HCEC 1CT (cell line): ENCODE measurements at regions not wholly inside any gene's neighbourhood (a gene's known extent, or its start where the extent isn't known, plus 50 kb on each side); places are given as distances from the start of the nearest gene placed in this dataset.
"Not testable (repeated sequence)": the region's sequence is repeated elsewhere in the genome, so short reads cannot be mapped to it uniquely, and the experiment has no call there.

Experiments used
- DNase-seq: peaks from one replicate; pipeline ENCODE4 v3.0.0-alpha.2; 2017

DNA sequence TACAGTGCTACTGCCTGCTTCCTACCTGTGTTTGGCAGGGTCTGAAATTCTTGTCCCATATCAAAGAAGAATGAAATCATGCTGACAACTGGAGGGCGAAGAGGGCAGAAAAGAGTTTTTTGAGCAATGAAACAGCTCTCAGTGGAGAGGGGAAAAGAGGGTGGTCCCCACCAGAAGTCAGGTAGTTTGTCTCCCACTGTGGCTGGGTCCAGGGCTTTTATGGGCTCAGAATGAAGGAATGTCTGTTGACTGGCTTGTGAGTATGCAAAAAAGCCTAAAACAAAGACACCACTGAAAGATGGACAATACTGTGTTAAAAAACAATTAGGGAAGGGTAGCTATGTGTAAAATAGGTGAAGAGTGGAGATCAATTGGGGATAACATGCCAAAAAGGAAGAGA is 115.0 kb downstream of the ADAM29 start:
- no peak for DNase-seq

GRCh38 chr4:175034007-175034406 is 115.8 kb downstream of the ADAM29 start:
- DNase-seq = no peak

DNA sequence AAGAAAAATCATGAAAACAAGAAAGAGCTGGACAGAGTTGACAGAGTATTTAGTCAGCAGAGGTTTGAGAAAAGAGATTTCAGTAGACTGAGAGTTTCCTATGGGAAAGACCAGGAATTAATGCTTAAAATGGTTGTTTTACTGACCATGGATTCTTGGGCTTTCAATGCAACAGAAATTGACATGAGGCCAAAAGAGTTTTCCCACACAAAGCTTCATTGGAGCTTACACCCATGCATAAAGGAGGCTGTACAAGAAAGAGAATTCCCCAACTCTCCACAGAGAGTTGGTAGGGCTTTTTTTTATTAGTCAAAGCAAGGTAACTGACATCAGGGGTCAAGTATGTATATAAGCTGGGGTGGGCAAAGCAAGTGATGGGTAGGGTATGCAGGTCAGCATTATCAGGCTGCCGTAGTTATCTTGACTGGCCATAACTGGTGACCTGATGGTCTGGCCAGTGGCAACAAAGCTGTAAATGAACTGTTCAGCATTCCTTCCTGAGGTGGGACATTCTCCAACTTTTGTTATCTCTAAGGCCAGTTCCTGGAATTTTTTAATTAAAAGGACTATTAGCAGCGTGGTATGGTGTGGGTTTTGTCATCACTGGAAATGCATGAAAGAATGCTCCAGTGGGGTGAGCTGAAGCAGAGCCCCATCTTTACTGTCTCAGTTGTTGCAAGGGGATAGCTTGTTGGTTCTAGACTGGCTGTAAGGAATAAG is 117.0 kb downstream of the ADAM29 start:
- DNase-seq = no peak

- peak; percentile 85 for DNase-seq
Observed at GRCh38 chr4:175035905-175036304, 117.7 kb downstream of the ADAM29 start.

DNA sequence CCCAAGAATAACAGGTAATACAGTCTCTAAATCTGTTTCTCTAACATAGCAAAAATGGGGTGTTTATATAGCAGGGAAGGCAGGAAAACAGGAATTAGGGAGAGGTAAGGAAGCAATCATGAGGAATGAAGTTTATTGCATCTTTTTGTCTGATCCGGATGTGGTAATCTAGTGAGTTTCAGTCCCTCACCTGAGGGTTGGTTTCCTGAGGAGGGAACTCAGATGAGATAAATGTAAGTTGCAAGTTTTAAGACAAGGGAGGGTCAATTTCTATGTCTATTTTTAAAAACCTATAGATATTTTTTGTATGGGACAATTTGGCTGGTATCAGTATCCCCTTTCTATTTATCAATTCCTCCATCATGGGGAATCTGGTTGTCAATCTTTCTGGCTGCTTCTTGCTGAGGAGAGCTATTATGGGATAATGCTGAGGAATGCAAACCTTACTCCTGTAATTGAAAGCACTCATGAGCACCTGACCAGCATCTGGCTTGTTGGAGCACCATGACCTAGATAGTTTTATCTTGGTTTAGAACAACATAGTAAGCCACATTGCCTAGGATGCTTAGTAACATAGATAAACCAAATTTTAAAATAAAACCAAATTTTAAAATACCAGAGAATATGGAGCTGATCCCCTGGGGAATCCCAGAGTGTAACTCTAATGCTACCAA is 130.1 kb downstream of the ADAM29 start:
- DNase-seq = no peak

- DNase-seq = no peak
Observed at GRCh38 chr4:175048906-175049305, 130.7 kb downstream of the ADAM29 start.

- DNase-seq = no peak
Observed at GRCh38 chr4:175051974-175052373, 133.8 kb downstream of the ADAM29 start.

- DNase-seq = no peak
Observed at GRCh38 chr4:175054980-175055379, 136.8 kb downstream of the ADAM29 start.

DNA sequence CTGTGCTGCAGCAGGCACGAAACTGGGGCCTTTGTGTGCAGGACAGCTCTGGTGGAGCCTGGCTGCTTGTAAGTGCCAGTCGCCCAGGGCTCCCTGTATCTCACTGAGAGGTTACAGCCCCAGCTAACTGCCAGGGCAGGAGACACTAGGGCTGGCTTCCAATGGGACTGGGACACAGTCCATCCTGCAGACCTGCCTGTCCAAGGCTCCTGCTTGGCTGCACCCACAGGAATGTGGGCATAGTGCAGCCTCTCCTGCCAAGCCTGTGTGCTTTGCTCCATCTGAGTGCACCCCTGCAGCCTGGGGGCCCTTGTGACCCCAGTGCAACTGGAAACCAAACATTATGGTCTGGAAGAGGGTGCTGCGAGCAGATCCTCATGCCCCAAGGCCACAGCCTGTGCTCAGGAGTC is 144.0 kb downstream of the ADAM29 start:
- no peak for DNase-seq

DNA sequence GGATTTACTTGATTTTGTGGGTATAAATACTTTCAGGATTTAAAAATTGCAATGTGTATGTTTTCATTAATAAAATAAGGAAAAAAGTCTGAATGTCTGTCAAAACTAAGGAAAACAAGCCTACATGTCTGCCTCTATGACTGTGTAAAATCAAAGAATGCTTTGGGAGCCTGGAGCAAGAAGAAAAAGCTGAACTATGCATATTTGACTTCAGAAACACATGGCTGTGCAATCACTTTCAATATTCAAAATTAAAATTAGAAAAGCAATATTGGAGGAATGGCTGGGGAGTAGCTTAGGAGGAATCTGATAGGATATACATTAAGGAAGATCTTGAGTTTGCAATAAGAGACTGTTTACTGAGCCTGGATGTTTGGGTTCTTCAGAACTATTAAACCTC is 147.1 kb downstream of the ADAM29 start:
- DNase-seq = no peak

DNA sequence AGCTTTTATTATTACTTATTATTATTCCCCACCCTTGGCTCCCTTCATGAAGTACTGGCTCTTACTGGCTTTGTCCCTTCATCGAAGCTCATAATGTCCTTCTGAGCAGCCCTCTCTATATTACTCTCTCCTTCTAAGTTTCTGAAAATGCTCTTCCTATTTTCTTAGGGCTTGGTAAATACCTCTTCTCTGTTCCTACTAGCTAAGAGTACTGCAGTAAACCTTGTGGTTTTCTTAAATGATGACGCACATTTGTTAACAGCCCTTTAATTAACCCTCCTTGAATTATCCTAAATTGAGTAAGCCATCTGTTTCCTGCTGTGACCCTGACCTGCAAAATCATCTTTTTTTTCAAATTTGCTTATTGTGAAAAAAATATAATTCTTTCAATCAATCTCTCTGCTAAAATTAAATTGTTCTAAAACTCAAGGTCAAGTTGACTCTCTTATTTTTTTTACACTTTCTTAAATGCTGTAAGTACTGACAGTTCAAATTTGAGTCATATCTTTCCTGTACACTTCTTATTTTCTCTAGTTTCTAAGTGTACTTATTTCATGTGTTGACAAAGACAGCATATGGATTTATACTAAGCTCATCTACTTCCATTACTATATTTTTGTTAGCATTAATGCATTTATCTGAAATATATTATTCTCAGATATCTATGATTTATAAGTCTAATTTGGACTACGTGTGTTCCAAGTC is 148.9 kb downstream of the ADAM29 start:
- DNase-seq = peak; percentile 15

DNA sequence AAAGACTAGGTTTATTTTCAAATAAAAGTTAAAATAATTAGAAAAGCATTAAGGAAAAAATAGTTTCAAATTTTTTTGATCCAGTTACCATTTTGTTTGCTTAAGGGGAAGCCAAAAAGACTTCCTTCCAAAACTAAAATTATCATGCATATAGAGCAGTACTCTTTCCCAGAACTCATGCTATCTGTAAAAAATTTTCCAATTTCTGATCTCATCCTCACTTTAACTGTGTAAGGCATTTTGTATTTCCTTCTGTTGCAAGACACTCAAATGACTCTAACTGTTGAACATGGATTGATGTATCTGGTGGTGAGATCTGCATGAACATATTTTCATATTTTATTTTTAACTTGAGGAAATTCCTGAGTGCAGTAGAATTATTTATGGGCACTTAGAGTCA is 150.1 kb downstream of the ADAM29 start:
- DNase-seq = no peak

DNA sequence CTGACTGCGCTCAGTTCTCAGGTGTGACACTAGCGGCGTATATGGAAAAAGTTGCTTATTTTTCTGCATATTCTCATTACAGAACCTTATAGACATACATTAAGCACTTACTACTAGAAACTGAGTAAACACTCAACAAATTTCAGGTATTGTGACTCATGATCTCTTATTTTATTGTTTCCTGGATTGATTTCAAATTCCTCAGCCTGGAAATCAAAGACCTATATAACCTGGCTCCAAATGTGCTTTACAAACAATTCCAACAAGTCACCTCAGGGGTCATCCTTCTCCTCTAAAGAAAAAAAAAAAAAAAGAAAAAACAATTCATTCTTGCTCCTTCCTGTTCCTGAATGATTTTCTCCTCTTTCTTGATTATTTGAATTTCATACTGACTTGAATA is 152.3 kb downstream of the ADAM29 start:
- no peak for DNase-seq

GRCh38 chr4:175071123-175071522 is 153.0 kb downstream of the ADAM29 start:
- peak; percentile 2 for DNase-seq

DNA sequence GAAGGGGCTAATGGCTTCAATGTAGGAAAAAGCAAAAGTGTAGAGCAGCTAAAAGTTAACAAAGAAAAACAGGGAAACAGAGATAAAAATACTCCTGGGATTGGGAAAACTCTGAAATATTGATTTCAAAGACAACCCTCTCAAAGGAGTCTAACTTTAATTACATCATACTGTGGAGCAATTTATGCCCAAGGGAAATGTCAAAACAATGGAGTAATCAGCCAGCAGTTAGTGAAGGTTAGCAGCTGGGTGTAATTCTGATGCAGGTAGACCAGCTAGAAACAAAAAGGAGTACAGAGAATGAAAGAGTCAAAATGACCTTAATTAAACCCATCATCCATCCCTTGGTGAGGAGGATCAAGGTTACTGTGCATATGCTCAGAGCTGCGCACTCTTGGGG is 169.0 kb downstream of the ADAM29 start:
- DNase-seq = peak; percentile 5

- no peak for DNase-seq
Observed at GRCh38 chr4:175090116-175090515, 172.0 kb downstream of the ADAM29 start.

DNA sequence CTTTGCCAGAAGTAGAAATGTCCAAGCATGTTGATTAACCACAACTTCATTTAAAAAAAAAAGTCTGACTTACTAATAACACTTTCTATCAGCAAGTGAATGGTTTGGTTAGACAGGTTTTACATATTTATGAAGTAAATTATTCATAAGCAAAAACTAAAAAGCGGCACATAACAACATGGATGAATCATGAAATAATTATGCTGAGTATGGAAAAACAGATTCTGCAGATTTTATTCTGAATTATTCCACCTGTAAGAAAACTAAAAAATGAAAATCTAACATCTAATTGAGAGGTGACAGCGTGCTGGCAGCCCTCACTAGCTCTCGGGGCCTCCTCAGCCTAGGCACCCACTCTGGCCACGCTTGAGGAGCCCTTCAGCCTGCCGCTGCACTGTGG is 173.5 kb downstream of the ADAM29 start:
- DNase-seq = no peak

DNA sequence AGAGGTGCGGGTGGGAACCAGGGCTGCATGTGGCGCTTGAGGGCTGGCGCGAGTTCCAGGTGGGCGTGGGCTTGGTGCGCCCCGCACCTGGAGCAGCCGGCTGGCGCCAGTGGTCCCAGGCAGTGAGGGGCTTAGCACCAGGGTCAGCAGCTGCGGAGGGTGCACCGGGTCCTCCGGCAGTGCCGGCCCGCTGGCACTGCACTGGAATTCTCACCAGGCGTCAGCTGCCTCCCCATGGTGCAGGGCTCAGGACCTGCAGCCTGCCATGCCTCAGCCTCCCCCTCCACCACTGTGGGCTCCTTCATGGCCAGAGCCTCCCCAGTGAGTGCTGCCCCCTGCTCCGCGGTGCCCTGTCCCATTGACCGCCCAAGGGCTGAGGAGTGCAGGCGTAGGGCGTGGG is 174.0 kb downstream of the ADAM29 start:
- no peak for DNase-seq

- not testable (repeated sequence) for DNase-seq
Observed at GRCh38 chr4:175093055-175093454, 174.9 kb downstream of the ADAM29 start.

- no peak for DNase-seq
Observed at GRCh38 chr4:175103403-175103802, 185.2 kb downstream of the ADAM29 start.

- DNase-seq = no peak
Observed at GRCh38 chr4:175106301-175106700, 188.1 kb downstream of the ADAM29 start.

- no peak for DNase-seq
Observed at GRCh38 chr4:175109933-175110332, 191.8 kb downstream of the ADAM29 start.

GRCh38 chr4:175125410-175126068 is 207.4 kb downstream of the ADAM29 start:
- peak; percentile 22 for DNase-seq

DNA sequence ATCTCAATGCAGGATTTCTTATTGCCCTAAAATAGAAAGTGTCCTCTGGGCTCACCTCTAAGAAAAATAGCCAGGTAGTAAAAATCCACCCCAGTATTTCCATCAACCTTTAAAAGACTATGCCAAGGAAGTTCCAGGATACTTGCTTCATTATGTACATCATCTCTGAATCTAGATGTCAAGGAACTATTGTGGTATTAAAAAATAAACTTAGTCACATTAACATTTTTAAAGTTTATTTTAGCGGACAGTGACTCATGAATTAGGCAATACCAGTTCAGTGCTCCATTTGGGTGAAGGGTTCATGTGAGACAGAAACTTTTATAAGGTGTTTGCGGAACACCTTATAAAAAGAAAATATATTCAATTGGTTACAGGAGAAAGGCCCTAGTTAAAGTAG is 209.2 kb downstream of the ADAM29 start:
- peak; percentile 73 for DNase-seq
